SK-N-SH (cell line): ENCODE measurements at regions not wholly inside any gene's neighbourhood (a gene's known extent, or its start where the extent isn't known, plus 50 kb on each side); places are given as distances from the start of the nearest gene placed in this dataset.

Source experiments
- CTCF ChIA-PET: fragments of 300-600, 350-600 bp; formaldehyde crosslinking; extraction: SDS; loops from one replicate; lab custom pipeline; 2021; lab: Yijun Ruan, JAX
- POLR2A ChIA-PET: fragments of 350-600 bp; sonication (Branson Sonifier 250); formaldehyde crosslinking; extraction: SDS; loops from one replicate; lab custom pipeline; 2020; ENCODE audit warnings: antibody characterized with exemption, inconsistent platforms; lab: Yijun Ruan, JAX
- DNase-seq: peaks from one replicate; pipeline ENCODE4 v3.0.0; 2012
- H2AFZ ChIP-seq: fragments of 200-600 bp; sonication (generic); 2 replicates; pipeline ENCODE4 v1.8.1; 2016; ENCODE audit warnings: antibody characterized with exemption, mild to moderate bottlenecking, low read depth
- H3F3A ChIP-seq: fragments of 200-600 bp; sonication (generic); replicated peaks from 2 replicates; pipeline ENCODE3; 2016; ENCODE audit warnings: antibody characterized with exemption, mild to moderate bottlenecking; ENCODE audit not compliant: insufficient read depth
- H3K27ac ChIP-seq, 2 experiments: fragments of 200-500 bp in 1 of 2; fragments of 200-600 bp in 1 of 2; sonication (Bioruptor generic) in 1 of 2; sonication (generic), shearing (Covaris generic) in 1 of 2; 2 replicates each; pipeline versions ENCODE4 v1.5.1 to v1.6.1; 2014 to 2016; ENCODE audit warnings: low read depth in 2 of 2, inconsistent platforms in 1 of 2, low read length in 1 of 2, mild to moderate bottlenecking in 1 of 2, mixed read lengths in 1 of 2
- H3K27me3 ChIP-seq: fragments of 200-600 bp; sonication (generic), shearing (Covaris generic); 2 replicates; pipeline ENCODE4 v1.6.1; 2016; ENCODE audit warnings: mixed run types; ENCODE audit not compliant: insufficient read depth
- H3K36me3 ChIP-seq, 2 experiments: fragments of 200-500 bp in 1 of 2; fragments of 200-600 bp in 1 of 2; sonication (Bioruptor generic) in 1 of 2; sonication (generic) in 1 of 2; replicated peaks in 1 of 2; 2 replicates each; pipeline versions ENCODE3 to v1.5.1; 2014 to 2016; ENCODE audit warnings: low read length in 1 of 2, mild to moderate bottlenecking in 1 of 2; ENCODE audit not compliant: insufficient read depth in 2 of 2, control insufficient read depth in 1 of 2
- H3K4me1 ChIP-seq, 2 experiments: fragments of 200-500 bp in 1 of 2; fragments of 200-600 bp in 1 of 2; sonication (Bioruptor generic) in 1 of 2; sonication (generic), shearing (Covaris generic) in 1 of 2; 2 replicates each; pipeline versions ENCODE4 v1.5.1 to v1.6.1; 2014 to 2016; ENCODE audit warnings: low read depth in 1 of 2, low read length in 1 of 2, mixed run types in 1 of 2; ENCODE audit not compliant: insufficient read depth in 2 of 2, control insufficient read depth in 1 of 2
- H3K4me2 ChIP-seq: fragments of 200-600 bp; sonication (generic), shearing (Covaris generic); 2 replicates; pipeline ENCODE4 v1.6.1; 2017; ENCODE audit warnings: mixed run types
- H3K4me3 ChIP-seq, 2 experiments: fragments of 200-500 bp in 1 of 2; fragments of 200-600 bp in 1 of 2; sonication (Bioruptor generic) in 1 of 2; sonication (generic), shearing (Covaris generic) in 1 of 2; 2 replicates each; pipeline versions ENCODE4 v1.5.1 to v1.8.1; 2014 to 2016; ENCODE audit warnings: low read depth in 2 of 2, inconsistent platforms in 1 of 2, low read length in 1 of 2, mild to moderate bottlenecking in 1 of 2, mixed read lengths in 1 of 2, moderate library complexity in 1 of 2
- H3K79me2 ChIP-seq: fragments of 200-600 bp; sonication (generic); 2 replicates; pipeline ENCODE4 v1.8.1; 2017; ENCODE audit warnings: mild to moderate bottlenecking; ENCODE audit not compliant: insufficient read depth
- H3K9ac ChIP-seq: fragments of 200-600 bp; sonication (generic); 2 replicates; pipeline ENCODE4 v1.6.1; 2017; ENCODE audit warnings: mixed run types
- H3K9me2 ChIP-seq: fragments of 200-600 bp; sonication (generic); 2 replicates; pipeline ENCODE4 v1.6.1; 2017; ENCODE audit warnings: mixed run types
- H3K9me3 ChIP-seq: fragments of 200-600 bp; sonication (generic); 2 replicates; pipeline ENCODE4 v1.6.1; 2017; ENCODE audit warnings: mixed run types, mild to moderate bottlenecking, moderate library complexity
- H4K20me1 ChIP-seq: fragments of 200-600 bp; sonication (generic); 2 replicates; pipeline ENCODE4 v1.6.1; 2017; ENCODE audit warnings: mild to moderate bottlenecking, mixed run types; ENCODE audit not compliant: insufficient read depth
- CHD2 ChIP-seq: fragments of 150-350 bp; IDR thresholded peaks from 2 replicates; pipeline ENCODE4 v1.6.1; 2018; ENCODE audit warnings: low read length; ENCODE audit not compliant: partially characterized antibody
- ELF1 ChIP-seq: IDR thresholded peaks from 2 replicates; pipeline ENCODE4 v1.4.0; 2012
- EP300 ChIP-seq, 2 experiments: IDR thresholded peaks; 2 replicates each; pipeline versions ENCODE4 v1.4.0 to v1.6.1; 2012; ENCODE audit warnings: borderline replicate concordance in 1 of 2, low read depth in 1 of 2, low read length in 1 of 2
- FOSL2 ChIP-seq: IDR thresholded peaks from 2 replicates; pipeline ENCODE4 v1.4.0; 2012; ENCODE audit warnings: low read depth, mild to moderate bottlenecking, moderate library complexity, borderline replicate concordance
- GABPA ChIP-seq: IDR thresholded peaks from 2 replicates; pipeline ENCODE4 v1.4.0; 2012; ENCODE audit warnings: low read depth, mild to moderate bottlenecking
- MEF2A ChIP-seq: IDR thresholded peaks from 2 replicates; pipeline ENCODE4 v1.4.0; 2012; ENCODE audit warnings: low read depth, borderline replicate concordance
- MXI1 ChIP-seq: IDR thresholded peaks from 2 replicates; pipeline ENCODE4 v1.6.1; 2012; ENCODE audit warnings: mild to moderate bottlenecking, low read depth, low read length, improper control_type of control experiment
- POLR2AphosphoS5 ChIP-seq: IDR thresholded peaks from 2 replicates; pipeline ENCODE4 v1.6.1; 2012; ENCODE audit warnings: low read depth, low read length
- RCOR1 ChIP-seq: fragments of 150-350 bp; IDR thresholded peaks from 2 replicates; pipeline ENCODE4 v1.6.1; 2017; ENCODE audit warnings: antibody characterized with exemption, low read length
- REST ChIP-seq: IDR thresholded peaks from 2 replicates; pipeline ENCODE4 v1.6.1; 2012; ENCODE audit warnings: mild to moderate bottlenecking, low read depth, low read length, moderate library complexity
- RFX5 ChIP-seq: IDR thresholded peaks from 2 replicates; pipeline ENCODE4 v1.6.1; 2012; ENCODE audit warnings: mild to moderate bottlenecking, improper control_type of control experiment, low read length
- RXRA ChIP-seq: IDR thresholded peaks from 2 replicates; pipeline ENCODE4 v1.4.0; 2012; ENCODE audit warnings: low read depth, mild to moderate bottlenecking, borderline replicate concordance
- SIN3A ChIP-seq: IDR thresholded peaks from 2 replicates; pipeline ENCODE4 v1.6.1; 2012; ENCODE audit warnings: low read depth, mild to moderate bottlenecking, low read length, moderate library complexity, borderline replicate concordance
- SMC3 ChIP-seq: IDR thresholded peaks from 2 replicates; pipeline ENCODE4 v1.6.1; 2012; ENCODE audit warnings: low read depth, low read length, improper control_type of control experiment
- TCF12 ChIP-seq: IDR thresholded peaks from 2 replicates; pipeline ENCODE4 v1.4.0; 2012
- WGBS: methylation state at CpG from one replicate; pipeline ENCODE4 v1.1.6; 2017; ENCODE audit warnings: low lambda C conversion rate; 5-methylcytosine and 5-hydroxymethylcytosine counted together
- TF ChIP-seq, protein P1 (sequence below): IDR thresholded peaks from 2 replicates; pipeline ENCODE4 v1.4.0; 2012; ENCODE audit warnings: low read depth, borderline replicate concordance
- TF ChIP-seq, protein P2 (sequence below): IDR thresholded peaks from 2 replicates; pipeline ENCODE4 v1.4.0; 2012; ENCODE audit warnings: low read depth

- no peaks in the 10 kb centered on the region for H3K79me2 ChIP-seq
- no peak for DNase-seq
- H3F3A ChIP-seq = no peaks in the 10 kb centered on the region
- 22% methylated on average over 1 of the region's 1 CpG for WGBS
- H3K27me3 ChIP-seq = no peaks in the 10 kb centered on the region
- H3K36me3 ChIP-seq = no peaks in the 10 kb centered on the region
- H3K9ac ChIP-seq = no peak overlapping the region
- H3K9me3 ChIP-seq = no peaks in the 10 kb centered on the region
- POLR2A ChIA-PET = no interaction called here
- no peaks in the 10 kb centered on the region for H3K4me1 ChIP-seq
- CTCF ChIA-PET = interaction anchor here (1.5 to 2.1 kb wide), 5 partner anchors 9 to 309 kb away, joined by 3 to 13 read pairs (median 4); no protein-coding TSS in a partner anchor
- no peak overlapping the region for H3K4me3 ChIP-seq
- no peak for TF ChIP-seq ELF1
- TF ChIP-seq CHD2 = no peak
- TF ChIP-seq MXI1 = no peak
- TF ChIP-seq, protein P1, sequence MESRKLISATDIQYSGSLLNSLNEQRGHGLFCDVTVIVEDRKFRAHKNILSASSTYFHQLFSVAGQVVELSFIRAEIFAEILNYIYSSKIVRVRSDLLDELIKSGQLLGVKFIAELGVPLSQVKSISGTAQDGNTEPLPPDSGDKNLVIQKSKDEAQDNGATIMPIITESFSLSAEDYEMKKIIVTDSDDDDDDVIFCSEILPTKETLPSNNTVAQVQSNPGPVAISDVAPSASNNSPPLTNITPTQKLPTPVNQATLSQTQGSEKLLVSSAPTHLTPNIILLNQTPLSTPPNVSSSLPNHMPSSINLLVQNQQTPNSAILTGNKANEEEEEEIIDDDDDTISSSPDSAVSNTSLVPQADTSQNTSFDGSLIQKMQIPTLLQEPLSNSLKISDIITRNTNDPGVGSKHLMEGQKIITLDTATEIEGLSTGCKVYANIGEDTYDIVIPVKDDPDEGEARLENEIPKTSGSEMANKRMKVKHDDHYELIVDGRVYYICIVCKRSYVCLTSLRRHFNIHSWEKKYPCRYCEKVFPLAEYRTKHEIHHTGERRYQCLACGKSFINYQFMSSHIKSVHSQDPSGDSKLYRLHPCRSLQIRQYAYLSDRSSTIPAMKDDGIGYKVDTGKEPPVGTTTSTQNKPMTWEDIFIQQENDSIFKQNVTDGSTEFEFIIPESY = no peak
- TF ChIP-seq, protein P2, sequence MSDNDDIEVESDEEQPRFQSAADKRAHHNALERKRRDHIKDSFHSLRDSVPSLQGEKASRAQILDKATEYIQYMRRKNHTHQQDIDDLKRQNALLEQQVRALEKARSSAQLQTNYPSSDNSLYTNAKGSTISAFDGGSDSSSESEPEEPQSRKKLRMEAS = no peak
- TF ChIP-seq GABPA = no peak
- no peak for TF ChIP-seq RXRA
- no peak for TF ChIP-seq RFX5
- TF ChIP-seq SIN3A = no peak
- TF ChIP-seq FOSL2 = no peak
- TF ChIP-seq EP300 (IDR thresholded peaks at IDR 0.05; ENCODE audit: borderline replicate concordance in 1 of 2, low read depth in 1 of 2, low read length in 1 of 2) = no peak
- TF ChIP-seq TCF12 = no peak
- TF ChIP-seq SMC3 = no peak
- no peak for TF ChIP-seq MEF2A
- no peak for TF ChIP-seq RCOR1
- no peak for TF ChIP-seq POLR2AphosphoS5
- TF ChIP-seq REST = no peak
- no peaks in the 10 kb centered on the region for H4K20me1 ChIP-seq
- H2AFZ ChIP-seq = no peak overlapping the region
- no peak overlapping the region for H3K4me2 ChIP-seq
- no peak overlapping the region for H3K27ac ChIP-seq
- H3K9me2 ChIP-seq = no peaks in the 10 kb centered on the region
Observed at GRCh38 chr20:12659942-12660341, 348.8 kb upstream of the SPTLC3 start.
